GM19438 (cell line): ENCODE measurements at regions not wholly inside any gene's neighbourhood (a gene's known extent, or its start where the extent isn't known, plus 50 kb on each side); places are given as distances from the start of the nearest gene placed in this dataset.

Experiments used
- ATAC-seq: cut with Tn5 transposase; IDR thresholded peaks from one replicate; pipeline ENCODE4 v1.9.1; 2021; ENCODE audit warnings: low read depth; ENCODE audit not compliant: unreplicated experiment

DNA sequence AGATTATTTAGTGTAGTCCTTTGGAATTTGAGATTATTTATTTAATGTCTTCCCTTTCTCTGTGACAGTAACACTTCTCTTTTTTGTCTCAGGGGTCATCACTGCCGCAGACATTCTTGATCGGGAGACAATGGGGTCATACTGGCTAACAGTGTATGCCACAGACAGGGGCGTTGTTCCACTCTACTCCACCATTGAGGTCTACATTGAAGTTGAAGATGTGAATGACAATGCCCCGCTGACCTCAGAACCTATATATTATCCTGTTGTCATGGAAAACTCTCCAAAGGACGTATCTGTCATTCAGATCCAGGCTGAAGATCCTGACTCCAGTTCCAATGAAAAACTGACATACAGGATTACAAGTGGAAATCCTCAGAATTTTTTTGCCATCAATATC is 299.9 kb downstream of the FAT3 start:
- ATAC-seq: no peak

DNA sequence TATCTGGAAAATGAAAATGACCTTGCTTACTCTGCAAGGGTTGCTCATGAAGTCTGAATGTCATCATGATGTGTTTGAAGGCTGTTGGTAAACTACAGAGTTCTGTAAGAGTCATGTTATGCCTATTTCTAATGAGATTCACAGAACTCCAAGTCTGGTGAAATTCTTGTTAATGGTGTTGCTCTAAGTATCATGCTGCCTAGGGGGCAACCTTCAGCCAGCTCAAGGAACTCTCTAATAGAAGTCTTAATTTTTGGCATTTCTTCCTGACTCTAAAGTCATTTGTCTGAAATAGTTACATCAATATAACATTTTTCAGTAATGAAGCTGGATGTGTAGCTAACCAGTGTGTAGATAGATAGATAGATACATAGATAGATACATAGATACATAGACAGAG is 302.8 kb downstream of the FAT3 start:
- ATAC-seq: no peak

DNA sequence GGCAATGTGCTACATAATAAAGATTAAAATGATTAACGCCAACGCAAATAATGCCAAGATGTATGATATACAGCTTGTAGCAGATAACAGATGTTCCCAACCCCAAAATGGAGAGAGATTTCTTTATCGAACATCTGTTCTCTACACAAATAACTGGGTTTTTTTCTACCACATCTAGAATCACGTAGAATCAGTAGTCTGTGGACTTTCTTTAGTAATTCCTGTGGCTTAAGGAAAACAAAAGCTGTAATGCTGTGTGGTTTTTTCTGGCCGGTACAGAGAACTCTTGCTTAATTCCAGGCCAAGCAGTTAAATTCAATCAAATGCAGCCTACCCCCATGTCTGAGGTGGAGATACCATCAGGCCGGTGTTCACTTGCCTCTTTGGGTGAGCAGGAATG is 303.4 kb downstream of the FAT3 start:
- ATAC-seq: no peak

DNA sequence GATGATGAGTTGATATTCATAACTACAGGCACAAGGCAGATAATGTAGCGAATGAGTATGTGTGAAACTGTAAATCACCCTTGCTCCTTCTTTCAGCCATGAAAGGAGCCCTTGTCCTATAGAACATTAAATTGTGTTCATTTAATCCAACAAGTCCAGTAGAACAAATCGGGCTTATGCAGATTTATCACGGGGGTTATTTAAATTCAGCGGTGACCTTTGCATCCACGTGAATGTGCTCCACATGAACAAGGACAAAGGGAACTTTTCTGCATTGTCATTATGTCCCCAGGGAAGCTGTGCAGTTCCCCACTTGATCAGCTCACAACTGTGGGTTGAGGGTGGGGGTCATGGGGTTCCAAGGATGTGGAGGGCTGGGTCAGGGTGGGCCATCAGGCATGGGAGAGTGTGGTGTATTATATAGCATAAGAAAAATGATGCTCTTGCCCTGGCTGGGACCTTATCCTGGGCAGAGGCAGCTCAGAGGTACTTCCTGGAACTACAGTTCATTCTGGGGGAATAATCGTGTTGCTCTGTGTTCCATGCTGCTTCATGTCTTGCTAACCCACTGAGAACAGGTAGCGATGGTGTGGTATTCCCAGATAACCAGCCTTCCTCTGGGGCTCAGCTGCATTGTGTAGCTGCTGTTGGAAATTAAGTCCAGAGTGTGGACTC is 306.6 kb downstream of the FAT3 start:
- ATAC-seq: no peak

DNA sequence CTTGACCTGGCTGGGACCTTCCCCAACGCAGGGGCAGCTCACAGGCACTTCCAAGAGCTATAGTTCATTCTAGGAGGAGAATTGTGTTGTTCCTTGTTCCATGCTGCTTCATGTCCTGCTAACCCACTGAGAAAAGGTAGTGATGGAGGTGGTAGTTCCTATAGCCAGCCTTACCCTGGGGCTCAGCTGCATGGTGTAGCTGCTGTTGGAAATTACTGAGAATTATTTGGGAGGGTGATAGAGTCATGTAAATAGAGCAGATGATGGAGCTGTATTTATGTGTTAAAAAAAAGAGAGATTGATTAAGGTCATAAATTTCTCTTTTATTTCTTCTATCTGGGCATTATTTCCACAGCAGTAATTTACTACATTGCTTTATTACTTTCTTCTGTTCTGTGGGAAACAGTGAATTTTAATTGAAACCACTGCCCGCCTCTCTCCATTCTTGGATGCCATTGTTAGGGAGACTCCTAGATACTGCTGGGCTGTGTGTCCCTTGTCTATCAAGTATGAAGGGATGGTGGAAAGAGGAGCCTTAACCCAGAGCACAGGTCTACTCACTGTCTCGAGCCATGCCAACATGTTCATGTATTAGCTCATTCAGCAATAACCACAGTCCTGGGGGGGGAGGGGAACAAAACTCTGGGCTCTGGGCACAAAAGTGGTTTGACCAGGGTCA is 309.2 kb downstream of the FAT3 start:
- no peak for ATAC-seq

DNA sequence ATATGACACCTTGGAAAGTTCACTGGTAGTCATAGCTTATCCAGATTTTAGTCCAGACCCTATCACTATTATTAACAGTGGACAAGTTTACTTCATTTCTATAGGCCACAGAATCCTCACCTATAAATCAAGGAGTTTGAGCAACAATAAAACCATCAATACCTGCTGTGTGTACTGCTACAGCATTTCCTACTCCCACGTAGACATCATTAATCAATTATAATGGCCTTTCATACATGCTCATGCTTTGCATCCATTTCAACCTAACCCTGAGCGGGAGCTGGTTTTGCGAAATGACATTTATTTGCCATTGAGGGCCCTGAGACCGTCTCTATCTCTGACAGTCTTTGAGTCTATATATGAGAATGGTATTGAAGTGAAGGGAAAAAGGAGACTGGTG is 312.3 kb downstream of the FAT3 start:
- ATAC-seq: no peak

DNA sequence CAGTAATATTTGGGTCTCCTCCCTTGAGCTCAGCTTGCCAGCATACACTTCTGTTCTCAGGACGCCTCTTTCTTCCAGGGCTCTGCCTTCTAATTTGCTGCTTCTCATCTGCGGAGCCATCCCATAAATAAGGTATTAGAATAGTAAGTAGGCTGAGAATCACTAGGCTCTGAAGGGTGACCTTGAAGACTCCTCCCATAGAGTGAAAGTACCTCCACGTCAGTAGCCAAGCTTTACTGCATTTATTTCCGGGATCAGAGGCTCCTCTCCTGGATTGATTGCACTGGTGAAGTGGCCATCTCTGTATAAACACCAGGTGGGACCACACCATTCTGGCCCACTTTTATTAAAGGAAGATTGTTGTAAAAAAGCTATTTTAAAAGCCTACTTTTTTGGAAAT is 315.5 kb downstream of the FAT3 start:
- no peak for ATAC-seq

DNA sequence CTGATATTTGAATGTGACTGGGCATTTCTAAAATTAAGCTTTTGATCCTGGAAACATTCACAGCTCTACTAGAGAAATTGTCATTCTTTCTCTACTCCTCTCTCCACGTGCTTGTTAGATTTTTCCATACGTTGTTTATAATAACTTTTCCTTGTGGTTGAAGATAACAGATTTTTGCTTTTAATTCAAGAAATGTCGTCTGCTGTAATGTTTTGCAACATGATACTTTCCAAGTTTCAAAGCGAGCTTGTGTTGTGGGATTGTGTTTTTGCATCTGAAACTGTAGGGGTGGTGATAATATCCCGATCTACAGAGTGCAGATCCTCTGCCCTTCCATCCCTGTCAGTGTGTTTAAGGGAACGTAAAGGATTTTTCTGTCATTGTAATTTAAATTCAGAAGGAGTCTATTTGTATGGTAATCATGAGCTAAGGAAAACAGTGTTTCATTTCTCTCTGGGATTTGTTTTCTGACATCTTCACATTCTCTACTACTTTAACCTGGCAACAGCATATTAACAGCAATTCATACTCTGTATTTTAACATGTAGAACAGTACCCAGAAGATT is 321.4 kb downstream of the FAT3 start:
- no peak for ATAC-seq

DNA sequence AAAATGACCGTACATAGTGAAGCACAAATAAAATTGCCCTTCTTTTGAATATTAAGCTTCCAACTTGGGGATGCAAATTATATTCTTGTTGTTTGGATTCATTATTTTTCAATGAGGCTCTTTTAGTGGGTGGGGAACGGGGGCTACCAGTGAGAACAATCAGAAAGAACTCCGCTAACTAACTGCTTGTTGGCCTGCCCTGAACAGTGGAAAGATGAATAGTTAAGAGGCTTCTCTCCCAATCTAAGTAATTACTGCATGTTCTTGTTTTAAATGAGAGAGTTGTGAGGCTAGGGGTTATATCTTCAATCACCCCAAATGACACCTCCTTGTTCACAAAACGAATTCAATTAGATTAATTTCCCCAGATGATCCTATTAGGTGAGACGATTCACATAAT is 322.0 kb downstream of the FAT3 start:
- ATAC-seq: no peak

DNA sequence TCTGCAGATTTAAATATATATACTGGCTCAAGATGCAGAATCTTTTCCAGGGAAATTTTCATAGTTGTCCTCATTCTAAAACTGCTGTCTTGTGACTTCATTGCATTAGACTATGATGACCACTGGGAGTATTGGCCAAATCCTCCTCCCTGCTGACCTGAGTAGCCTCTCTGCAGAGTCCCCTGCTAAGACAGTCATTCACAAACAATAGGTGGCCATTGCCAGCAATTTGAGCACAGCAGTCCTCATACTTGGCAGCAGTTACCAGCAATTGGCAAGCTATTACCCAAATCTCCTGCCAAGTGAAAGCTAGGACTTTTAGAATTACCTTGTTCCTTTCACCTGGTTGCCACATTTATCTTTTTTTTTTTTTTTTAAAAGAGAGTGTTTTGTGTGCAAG is 325.8 kb downstream of the FAT3 start:
- no peak for ATAC-seq

DNA sequence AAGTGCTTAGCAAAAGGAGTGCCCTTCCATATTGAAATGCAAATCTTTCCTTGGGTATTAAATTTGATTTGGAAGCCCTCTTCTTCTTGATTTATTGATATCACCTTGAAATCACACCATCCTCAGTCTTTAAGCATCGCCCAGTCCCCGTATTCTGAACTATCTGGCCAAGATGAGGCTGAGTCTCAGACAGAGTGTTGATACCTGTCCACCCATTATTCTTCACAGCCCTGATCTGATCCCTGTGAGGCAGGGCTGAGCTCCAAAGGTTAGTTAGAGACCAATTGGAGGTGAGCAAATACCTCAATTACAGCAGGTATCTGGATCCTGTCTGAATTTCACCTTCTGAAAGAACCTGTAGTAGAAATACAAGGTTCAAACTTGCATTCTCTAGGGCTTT is 326.3 kb downstream of the FAT3 start:
- ATAC-seq: no peak

DNA sequence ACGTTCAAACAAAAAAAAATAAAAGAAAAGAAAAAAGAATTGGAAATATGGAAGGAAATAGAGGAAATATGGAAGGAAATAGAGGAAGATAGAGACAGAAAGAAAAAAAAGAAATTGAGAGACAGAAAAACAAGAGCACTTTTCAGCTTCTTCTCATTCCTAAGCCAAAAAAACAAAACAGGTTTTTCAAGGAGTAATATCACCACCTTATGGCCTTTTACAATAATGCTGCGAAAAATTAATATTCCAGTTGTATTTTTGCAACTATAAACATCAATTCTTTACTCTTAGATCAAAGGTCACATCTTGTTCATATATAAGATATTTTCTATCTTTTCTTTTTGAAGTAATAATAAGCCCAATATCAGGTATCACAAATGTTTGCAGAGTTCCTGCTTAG is 328.3 kb downstream of the FAT3 start:
- no peak for ATAC-seq

DNA sequence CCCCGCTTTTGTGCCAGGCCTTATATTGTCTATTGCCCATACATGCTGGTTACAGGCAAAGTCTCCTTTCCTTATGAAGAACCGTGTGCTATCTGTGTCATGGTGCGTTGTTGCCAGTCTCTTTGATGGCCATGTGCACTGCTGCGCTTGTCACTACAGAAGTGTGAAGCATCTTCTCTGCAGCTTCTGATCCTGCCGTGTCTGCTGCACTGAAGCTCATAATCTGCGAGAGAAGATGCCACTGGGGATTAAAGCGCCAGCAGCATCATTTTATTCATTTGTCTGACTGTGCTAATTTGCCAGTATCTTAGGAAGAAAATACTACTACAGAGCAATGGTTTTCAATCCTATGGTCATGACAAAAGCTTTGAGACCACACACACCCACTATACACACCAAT is 330.1 kb downstream of the FAT3 start:
- ATAC-seq: no peak

DNA sequence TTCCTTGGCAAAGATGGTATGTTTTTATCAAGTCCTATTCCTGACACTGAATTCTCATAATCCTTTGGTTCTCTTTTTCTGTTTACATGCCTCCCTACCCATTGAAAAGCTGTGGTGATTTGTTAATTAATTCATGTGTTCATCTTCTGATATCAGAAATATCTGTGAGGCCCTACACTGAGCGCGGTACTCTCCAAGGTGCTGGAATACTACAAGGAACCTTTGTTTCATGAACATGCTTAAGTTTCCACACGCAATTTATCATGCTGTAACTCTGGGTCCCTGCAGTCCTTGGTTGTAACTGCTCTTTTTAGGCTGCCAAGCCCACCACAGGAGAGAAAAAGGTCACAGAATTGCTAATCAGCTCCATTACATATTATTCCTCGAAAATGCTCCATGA is 331.8 kb downstream of the FAT3 start:
- ATAC-seq: no peak

DNA sequence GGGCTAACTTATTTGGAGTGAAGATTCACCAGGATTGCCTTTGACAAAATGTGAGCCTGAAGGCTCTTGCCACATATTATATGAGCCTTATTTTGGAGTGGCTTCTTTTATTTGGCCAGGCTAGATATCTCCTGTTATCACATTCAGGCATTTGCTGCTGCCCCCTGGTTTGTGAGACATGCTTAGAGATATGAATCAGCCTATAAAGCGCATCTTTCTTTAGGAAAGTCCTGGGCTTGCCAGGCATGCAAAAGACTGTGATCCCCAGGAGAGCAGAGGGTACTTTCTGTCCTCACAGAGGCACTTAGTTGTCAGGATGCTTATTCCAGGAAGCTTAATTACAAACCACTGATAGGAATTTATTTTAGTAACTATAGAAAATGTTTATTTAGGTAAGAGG is 333.3 kb downstream of the FAT3 start:
- no peak for ATAC-seq

DNA sequence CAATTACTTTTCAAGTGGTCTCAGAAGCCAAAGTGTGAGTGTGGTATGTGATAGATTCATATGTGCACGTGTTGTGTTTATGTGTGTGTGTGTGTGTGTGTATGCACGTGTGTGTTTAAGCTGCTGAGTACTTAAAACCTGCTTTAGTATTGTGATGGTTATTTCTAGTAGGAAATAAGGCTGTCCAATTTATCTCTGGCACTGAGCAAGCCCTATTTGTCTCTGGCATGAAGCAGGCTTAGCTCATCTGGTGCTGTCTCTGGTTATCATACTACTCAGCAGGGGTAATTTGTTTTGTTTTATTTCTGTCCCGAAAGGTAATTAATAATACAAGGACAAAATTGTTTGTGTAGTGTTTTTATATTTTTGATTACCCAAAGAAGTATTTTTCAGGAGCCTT is 333.7 kb downstream of the FAT3 start:
- ATAC-seq: no peak

DNA sequence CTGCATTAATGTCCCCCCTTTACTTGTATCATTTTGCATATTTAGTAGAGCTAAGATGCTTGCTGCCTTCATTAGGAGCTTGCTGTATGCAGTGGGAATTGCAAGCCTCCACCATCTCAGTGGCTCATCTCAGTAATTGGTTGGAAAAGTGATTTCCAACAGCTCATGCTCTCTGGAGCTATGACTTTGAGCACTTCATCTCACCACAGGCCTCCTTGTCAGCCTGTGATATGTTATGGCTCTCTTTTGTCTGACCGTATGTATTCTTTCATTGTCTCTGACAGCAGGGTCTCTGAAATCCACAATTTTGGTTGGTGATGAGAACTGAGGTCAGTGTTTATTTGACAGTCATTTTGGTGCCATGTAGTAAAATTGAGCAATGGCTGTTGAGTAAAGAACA is 345.1 kb downstream of the FAT3 start:
- ATAC-seq: no peak

DNA sequence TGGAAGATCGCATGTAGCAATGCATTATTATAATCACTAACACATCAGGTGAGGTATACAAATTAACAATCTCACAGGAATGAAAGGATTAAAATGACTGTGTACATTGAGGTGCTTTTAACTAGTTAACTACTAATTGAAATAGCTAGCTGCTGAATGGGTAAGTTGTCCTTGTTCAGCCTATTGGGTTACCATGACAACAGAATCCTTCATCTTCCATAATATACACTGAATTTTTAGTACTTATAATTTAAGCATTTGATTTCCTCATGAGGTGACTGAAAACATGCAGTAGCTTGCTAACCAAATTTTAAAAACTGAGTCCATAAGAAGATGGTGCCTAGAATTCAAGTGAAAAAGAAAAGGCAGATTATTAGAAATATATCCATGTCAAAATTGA is 347.9 kb downstream of the FAT3 start:
- ATAC-seq: no peak

DNA sequence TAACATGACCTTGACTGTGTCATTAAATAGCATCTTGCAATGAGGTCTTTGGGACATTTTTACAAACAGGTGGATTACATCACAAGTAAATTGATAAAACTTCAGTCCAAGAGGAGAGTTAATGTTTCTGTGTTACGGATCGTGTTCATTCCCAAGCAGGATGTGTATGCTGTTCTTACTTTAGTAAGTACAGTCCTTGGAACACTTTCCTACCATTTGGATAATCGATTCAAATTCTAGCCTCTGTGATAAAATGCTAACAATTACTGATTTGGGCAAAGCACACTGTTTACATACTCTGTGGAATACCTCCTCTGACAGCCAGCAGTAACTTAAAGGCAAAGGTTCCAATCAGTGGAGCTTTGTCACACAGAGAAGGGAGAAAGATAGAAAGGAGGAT is 351.7 kb downstream of the FAT3 start:
- no peak for ATAC-seq

DNA sequence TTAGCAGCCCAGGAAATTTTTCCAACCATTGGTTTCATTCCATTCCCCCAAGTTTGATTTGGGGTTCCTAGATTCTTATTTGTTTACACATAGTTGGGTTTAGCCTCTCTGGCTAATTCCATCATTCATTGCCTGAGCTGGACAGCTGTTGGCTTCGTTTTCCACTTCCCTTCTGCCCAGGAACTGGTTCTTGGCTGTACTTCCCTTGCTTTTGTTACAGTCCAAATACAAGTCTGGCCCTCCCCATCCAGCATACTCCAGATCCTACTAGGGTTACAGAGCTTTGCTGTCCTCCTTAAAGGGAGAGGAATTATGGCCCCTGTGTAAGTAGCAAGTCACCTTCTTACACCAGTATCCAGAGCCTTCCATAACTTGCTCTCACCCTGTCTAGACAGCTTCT is 356.3 kb downstream of the FAT3 start:
- ATAC-seq: no peak

DNA sequence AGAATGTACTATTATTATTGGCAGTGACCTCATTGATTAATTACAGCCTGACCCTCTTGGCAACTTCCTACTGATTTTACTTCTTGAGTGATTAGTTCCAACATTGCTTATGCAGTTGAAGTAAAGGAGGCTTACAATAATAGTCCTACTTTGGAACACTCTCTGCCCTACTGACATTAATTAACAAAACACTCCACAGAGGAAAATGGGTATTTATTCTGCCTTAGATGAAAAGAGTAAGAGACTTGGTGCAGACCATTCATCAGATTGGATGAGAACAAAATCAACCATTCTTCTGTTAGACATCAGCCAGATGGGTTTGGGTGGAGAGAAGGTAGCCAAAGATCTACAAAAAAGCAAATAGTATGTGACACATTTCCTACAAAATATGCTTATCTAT is 363.8 kb downstream of the FAT3 start:
- ATAC-seq: no peak

DNA sequence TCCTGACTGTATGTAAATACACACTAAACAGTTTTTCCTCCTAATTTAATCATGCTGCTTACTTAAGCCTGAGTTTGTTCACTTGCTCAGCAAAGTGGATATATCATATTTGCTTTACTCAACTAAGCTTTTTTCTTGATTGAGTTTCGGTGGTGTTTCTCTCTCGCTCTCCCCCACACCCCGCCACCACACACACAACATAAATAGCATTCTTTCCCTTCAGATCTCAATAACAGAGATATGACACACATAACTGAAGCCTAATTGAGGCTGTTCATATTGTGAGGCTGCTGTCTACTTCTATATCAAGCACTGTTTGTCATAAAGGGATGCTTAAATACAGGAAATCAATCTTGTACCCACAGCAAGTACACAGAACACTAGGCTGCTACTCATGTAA is 364.9 kb downstream of the FAT3 start:
- ATAC-seq: no peak
